RWPE2 (cell line): ENCODE measurements at regions not wholly inside any gene's neighbourhood (a gene's known extent, or its start where the extent isn't known, plus 50 kb on each side); places are given as distances from the start of the nearest gene placed in this dataset.

Source experiments
- ATAC-seq: fragments of 200-7000 bp; cut with Tn5 transposase; 3 replicates; pipeline ENCODE4 v1.9.1; 2021; ENCODE audit warnings: low read depth
- DNase-seq: peaks from one replicate; pipeline ENCODE4 v3.0.0-alpha.2; 2020; ENCODE audit warnings: low spot score
- H3K27ac ChIP-seq: fragments of 450-650 bp; 2 replicates; pipeline ENCODE4 v1.5.1; 2017; ENCODE audit warnings: mild to moderate bottlenecking; ENCODE audit not compliant: poor library complexity, severe bottlenecking
- H3K27me3 ChIP-seq: fragments of 250-450 bp; sonication (Bioruptor Pico); 2 replicates; pipeline ENCODE4 v1.5.1; 2021; ENCODE audit warnings: mild to moderate bottlenecking, moderate library complexity; ENCODE audit not compliant: insufficient read depth, poor library complexity, severe bottlenecking
- H3K36me3 ChIP-seq: fragments of 250-450 bp; sonication (Bioruptor Pico); 2 replicates; pipeline ENCODE4 v1.5.1; 2020; ENCODE audit warnings: low read depth, mild to moderate bottlenecking, moderate library complexity
- H3K4me1 ChIP-seq: fragments of 250-450 bp; sonication (Bioruptor Pico); 2 replicates; pipeline ENCODE4 v1.5.1; 2021; ENCODE audit warnings: mild to moderate bottlenecking, moderate library complexity; ENCODE audit not compliant: insufficient read depth, poor library complexity, severe bottlenecking
- H3K4me3 ChIP-seq: fragments of 250-450 bp; sonication (Bioruptor Pico); 2 replicates; pipeline ENCODE4 v1.5.1; 2021; ENCODE audit warnings: mild to moderate bottlenecking, moderate library complexity; ENCODE audit not compliant: severe bottlenecking
- H3K9me3 ChIP-seq: fragments of 250-450 bp; sonication (Bioruptor Pico); 2 replicates; pipeline ENCODE4 v1.5.1; 2021; ENCODE audit warnings: mild to moderate bottlenecking, moderate library complexity; ENCODE audit not compliant: severe bottlenecking
- TF ChIP-seq, protein P1 (sequence below): fragments of 450-650 bp; IDR thresholded peaks from one replicate; pipeline ENCODE4 v1.5.1; 2017; ENCODE audit warnings: mild to moderate bottlenecking, moderate library complexity; ENCODE audit not compliant: poor library complexity, severe bottlenecking

DNA sequence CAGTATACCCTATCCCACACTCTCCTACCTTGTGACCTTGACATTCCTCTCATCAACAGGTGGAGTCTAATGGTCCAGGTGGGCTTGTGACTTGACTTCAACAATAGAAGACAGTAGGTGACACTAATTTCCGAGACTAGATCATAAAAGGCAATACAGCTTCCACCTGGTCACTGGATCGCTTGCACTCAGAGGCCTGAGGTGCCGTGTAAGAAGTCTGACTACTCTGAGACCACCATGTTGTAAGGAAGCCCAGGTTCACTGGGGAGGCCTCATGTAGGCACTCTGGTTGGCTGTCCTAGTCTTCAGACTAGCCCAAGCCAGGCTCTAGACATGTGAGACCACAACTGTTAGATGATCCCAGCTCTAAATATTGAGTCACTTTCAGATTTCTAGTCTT is 370.4 kb downstream of the MID1IP1 start:
- H3K4me1 ChIP-seq, result no peaks in the 10 kb centered on the region

DNA sequence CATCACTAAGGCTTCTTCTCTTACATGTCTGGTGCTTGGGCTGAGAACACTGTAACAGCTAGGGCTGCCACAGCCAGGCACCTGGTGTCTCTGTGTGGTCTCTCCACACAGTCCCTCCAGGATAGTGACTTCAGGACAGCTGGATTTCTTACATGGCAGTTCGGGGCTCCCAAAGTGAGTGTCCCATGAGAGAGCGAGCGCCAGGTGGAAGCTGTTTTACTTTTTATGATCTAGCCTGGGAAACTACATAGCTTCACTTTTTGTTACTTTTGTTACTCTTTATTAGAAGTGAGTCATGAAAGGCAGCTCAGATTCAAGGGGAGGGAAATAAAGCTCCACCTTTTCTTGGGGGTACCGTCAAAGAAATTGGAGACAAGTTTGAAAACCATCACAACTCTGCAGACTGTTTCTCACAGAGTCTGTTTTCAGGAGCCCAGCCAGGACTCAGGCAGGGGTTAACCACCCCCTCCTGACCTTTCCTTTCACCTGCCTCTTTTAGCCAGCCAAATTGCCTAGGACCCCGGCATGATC is 373.0 kb downstream of the MID1IP1 start:
- DNase-seq (no peak), ATAC-seq (no peak)
- Histone ChIP-seq H3K9me3 (no peaks in the 10 kb centered on the region), H3K4me1 (no peaks in the 10 kb centered on the region), H3K27ac (no peak overlapping the region), H3K27me3 (no peaks in the 10 kb centered on the region), H3K4me3 (no peak overlapping the region), H3K36me3 (no peaks in the 10 kb centered on the region)
- TF ChIP-seq, protein P1, sequence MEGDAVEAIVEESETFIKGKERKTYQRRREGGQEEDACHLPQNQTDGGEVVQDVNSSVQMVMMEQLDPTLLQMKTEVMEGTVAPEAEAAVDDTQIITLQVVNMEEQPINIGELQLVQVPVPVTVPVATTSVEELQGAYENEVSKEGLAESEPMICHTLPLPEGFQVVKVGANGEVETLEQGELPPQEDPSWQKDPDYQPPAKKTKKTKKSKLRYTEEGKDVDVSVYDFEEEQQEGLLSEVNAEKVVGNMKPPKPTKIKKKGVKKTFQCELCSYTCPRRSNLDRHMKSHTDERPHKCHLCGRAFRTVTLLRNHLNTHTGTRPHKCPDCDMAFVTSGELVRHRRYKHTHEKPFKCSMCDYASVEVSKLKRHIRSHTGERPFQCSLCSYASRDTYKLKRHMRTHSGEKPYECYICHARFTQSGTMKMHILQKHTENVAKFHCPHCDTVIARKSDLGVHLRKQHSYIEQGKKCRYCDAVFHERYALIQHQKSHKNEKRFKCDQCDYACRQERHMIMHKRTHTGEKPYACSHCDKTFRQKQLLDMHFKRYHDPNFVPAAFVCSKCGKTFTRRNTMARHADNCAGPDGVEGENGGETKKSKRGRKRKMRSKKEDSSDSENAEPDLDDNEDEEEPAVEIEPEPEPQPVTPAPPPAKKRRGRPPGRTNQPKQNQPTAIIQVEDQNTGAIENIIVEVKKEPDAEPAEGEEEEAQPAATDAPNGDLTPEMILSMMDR, result no peak

More for the DNA sequence above, 370.4 kb downstream of the MID1IP1 start:
- no peaks in the 10 kb centered on the region for H3K36me3 ChIP-seq
- TF ChIP-seq, protein P1, result no peak
- H3K4me3 ChIP-seq, result no peak overlapping the region
- no peaks in the 10 kb centered on the region for H3K9me3 ChIP-seq
- no peaks in the 10 kb centered on the region for H3K27me3 ChIP-seq
- H3K27ac ChIP-seq, result no peak overlapping the region
- ATAC-seq, result no peak
- no peak for DNase-seq

DNA sequence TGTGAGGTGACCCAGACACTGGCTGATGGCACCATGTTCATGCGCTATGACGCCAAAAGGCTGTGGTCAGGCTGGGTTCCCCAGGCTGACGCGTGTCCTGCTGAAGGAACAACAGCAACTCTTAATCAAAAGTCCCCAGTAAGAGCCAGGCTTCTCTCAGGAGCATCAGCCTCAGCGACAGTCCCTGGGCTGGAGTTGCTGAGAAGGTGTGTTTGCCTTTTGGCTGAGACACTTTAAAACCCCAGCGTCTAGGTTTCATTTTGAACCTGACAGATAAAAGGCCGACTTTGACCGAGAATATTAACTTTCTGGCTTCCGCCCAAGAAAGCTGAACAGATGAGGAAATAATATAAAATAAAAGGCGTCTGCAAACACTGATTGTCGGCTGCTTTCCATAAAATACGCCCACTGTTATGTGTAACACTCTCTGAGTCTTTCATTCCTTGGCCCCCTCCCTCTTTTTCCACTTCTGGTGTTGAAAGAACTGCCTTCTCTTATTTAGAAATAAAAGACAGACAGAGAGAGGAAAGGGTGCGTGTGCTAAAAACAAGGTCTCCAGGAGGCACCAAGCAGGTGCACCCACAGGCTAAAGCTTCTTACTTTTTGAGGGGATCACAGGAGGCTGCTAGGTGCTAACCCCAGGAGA is 373.6 kb downstream of the MID1IP1 start:
- ATAC-seq (no peak), DNase-seq (no peak)
- H3K27ac ChIP-seq, result no peak overlapping the region
- no peaks in the 10 kb centered on the region for H3K36me3 ChIP-seq
- H3K9me3 ChIP-seq, result no peaks in the 10 kb centered on the region
- H3K4me1 ChIP-seq, result no peaks in the 10 kb centered on the region
- no peaks in the 10 kb centered on the region for H3K27me3 ChIP-seq
- H3K4me3 ChIP-seq, result no peak overlapping the region
- TF ChIP-seq, protein P1, result no peak

DNA sequence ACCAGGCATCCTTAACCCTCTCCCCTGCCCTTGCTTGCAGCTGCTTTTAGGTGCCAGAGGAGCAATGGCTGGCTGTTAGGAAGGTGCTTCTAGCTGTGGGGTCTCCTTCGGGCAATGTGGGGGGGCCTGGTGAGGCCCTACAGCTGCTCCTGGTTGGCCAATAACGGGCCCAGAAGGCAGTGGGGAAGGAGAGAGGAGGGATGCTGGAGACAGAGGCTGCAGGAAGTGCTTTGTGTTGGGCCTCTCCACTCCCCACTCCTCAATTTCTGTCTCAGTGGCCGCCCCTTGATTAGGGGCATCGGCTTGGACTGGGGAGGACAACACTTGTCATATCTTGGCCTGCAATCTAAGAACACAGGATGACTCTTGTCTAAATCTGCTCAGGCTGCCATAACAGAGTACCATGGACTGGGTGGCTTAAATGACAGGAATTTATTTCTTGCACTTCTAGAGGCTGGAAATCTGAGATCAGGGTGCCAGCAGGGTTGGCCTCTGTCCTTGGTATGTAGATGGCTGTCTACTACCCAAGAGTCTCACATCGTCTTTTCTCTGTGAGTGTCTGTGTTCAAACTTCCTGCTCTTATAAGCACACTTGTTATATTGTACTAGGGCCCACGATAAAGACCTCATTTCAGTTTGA is 374.3 kb downstream of the MID1IP1 start:
- TF ChIP-seq, protein P1, result no peak

DNA sequence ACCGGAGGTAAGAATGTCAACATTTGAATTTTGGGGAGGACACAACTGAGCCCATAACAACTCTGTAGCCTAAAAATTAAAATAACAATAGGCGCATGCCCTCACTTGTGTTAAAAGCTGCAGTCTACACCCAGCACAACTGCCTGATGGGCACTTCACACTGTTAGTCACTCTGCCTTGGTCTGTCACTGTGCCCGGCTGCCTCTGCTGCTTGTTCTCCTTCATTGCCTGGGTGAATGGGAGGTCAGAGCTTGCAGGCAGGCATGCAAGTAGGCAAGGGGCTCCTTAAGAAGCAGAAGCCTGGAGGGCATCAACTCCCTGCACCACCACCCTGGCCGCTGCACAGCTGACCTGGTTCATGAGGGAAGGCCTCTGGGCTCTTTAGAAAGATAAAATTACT is 374.8 kb downstream of the MID1IP1 start:
- TF ChIP-seq, protein P1, result no peak
- Histone ChIP-seq H3K4me1 (no peaks in the 10 kb centered on the region), H3K27me3 (no peaks in the 10 kb centered on the region), H3K9me3 (no peaks in the 10 kb centered on the region), H3K4me3 (no peak overlapping the region), H3K27ac (no peak overlapping the region), H3K36me3 (no peaks in the 10 kb centered on the region)
- DNase-seq (no peak), ATAC-seq (no peak)

More for the DNA sequence above, 374.3 kb downstream of the MID1IP1 start:
- Histone ChIP-seq H3K4me1 (no peaks in the 10 kb centered on the region), H3K9me3 (no peaks in the 10 kb centered on the region), H3K36me3 (no peaks in the 10 kb centered on the region), H3K27ac (no peak overlapping the region), H3K4me3 (no peak overlapping the region), H3K27me3 (no peaks in the 10 kb centered on the region)
- ATAC-seq (no peak), DNase-seq (no peak)
